ENCODE measurements at regions not wholly inside any gene's neighbourhood (a gene's known extent, or its start where the extent isn't known, plus 50 kb on each side); places are given as distances from the start of the nearest gene placed in this dataset.

DNA sequence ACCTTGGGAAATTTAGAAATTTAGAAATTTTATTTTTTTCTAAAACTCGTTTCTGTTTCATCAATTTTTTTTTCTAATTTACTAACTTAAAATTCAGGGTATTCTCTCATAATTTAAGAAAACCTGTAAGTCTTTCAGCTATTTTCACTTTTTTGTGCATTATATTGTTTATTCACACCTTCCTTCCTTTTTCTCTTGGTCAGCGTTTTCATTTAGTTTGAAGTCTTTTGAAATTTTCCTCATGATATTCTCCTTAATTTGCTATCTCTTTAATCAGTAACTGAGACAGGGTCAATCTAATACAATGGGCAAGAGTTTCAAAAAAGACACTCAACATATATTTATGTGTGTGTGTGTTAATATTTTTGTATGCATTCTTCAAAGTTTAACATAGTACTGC lies 50.5 kb upstream of the MSTN start:
- no peak overlapping the region for H3K4me3 ChIP-seq
- H3K36me3 ChIP-seq = no peaks in the 10 kb centered on the region
- no peaks in the 10 kb centered on the region for H3K27me3 ChIP-seq
- intact Hi-C loops (cut with DNase I) = no loop called here
- DNase-seq (ENCODE audit: low spot score in 2 of 2) = no peak
- TF ChIP-seq, protein P1, sequence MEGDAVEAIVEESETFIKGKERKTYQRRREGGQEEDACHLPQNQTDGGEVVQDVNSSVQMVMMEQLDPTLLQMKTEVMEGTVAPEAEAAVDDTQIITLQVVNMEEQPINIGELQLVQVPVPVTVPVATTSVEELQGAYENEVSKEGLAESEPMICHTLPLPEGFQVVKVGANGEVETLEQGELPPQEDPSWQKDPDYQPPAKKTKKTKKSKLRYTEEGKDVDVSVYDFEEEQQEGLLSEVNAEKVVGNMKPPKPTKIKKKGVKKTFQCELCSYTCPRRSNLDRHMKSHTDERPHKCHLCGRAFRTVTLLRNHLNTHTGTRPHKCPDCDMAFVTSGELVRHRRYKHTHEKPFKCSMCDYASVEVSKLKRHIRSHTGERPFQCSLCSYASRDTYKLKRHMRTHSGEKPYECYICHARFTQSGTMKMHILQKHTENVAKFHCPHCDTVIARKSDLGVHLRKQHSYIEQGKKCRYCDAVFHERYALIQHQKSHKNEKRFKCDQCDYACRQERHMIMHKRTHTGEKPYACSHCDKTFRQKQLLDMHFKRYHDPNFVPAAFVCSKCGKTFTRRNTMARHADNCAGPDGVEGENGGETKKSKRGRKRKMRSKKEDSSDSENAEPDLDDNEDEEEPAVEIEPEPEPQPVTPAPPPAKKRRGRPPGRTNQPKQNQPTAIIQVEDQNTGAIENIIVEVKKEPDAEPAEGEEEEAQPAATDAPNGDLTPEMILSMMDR (IDR thresholded peaks at IDR 0.05) = no peak
- no peak overlapping the region for H3K27ac ChIP-seq
- H3K9me3 ChIP-seq = no peaks in the 10 kb centered on the region
- no peaks in the 10 kb centered on the region for H3K4me1 ChIP-seq

All from ascending aorta (tissue), 2 donors.